ENCODE measurements at regions not wholly inside any gene's neighbourhood (a gene's known extent, or its start where the extent isn't known, plus 50 kb on each side); places are given as distances from the start of the nearest gene placed in this dataset.

- no peak for DNase-seq (ENCODE audit: low read depth)
Observed at GRCh38 chr10:10788761-10789160, 228.9 kb upstream of the CELF2 start.

- DNase-seq (ENCODE audit: low read depth): no peak
Observed at GRCh38 chr10:10791869-10792268, 225.8 kb upstream of the CELF2 start.

- peak; percentile 55 for DNase-seq (ENCODE audit: low read depth)
Observed at GRCh38 chr10:10792681-10793080, 225.0 kb upstream of the CELF2 start.

DNA sequence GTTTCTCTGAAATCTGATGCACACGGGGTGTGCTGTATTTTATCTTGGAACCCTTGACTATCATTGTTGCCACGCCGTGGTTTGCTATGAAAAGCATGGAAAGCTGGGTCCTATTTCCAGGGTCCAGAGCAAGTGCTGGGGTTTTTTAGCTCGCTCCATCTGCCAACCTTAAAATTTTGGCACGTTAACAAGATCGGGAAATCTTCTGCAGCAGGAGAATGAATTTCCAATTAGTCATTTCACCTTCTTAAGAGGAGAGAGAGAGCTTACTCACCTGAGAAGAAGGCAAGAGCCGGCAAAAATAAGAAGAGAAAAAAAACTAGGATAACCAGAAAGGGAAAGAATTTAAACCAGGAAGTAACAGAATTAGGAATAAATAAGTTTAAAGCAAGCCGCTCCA lies 223.6 kb upstream of the CELF2 start:
- no peak for DNase-seq (ENCODE audit: low read depth)

- DNase-seq (ENCODE audit: low read depth): no peak
Observed at GRCh38 chr10:10794791-10795191, 222.9 kb upstream of the CELF2 start.

GRCh38 chr10:10796061-10796773 lies 221.5 kb upstream of the CELF2 start:
- no peak for DNase-seq (ENCODE audit: low read depth)

GRCh38 chr10:10796774-10797415 lies 220.8 kb upstream of the CELF2 start:
- no peak for DNase-seq (ENCODE audit: low read depth)

DNA sequence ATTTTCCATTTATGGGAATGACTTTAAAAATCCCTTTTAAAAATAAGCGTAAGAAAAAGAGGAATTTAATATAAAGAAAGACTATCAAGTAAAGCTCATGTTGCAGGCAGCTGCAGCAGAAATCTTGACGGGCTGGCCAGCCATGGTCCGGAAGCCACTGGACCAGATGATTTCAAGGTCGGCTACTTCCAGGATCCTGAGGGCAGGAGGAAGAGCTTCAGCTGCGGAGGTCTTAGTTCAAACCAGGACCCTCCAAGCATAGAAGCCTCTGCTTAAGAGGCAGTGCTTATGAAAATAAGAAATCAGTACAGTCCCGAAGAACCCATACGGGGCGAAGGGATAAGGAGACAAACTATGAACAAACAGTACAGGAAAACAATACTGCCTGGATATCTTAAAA lies 220.2 kb upstream of the CELF2 start:
- no peak for DNase-seq (ENCODE audit: low read depth)

DNA sequence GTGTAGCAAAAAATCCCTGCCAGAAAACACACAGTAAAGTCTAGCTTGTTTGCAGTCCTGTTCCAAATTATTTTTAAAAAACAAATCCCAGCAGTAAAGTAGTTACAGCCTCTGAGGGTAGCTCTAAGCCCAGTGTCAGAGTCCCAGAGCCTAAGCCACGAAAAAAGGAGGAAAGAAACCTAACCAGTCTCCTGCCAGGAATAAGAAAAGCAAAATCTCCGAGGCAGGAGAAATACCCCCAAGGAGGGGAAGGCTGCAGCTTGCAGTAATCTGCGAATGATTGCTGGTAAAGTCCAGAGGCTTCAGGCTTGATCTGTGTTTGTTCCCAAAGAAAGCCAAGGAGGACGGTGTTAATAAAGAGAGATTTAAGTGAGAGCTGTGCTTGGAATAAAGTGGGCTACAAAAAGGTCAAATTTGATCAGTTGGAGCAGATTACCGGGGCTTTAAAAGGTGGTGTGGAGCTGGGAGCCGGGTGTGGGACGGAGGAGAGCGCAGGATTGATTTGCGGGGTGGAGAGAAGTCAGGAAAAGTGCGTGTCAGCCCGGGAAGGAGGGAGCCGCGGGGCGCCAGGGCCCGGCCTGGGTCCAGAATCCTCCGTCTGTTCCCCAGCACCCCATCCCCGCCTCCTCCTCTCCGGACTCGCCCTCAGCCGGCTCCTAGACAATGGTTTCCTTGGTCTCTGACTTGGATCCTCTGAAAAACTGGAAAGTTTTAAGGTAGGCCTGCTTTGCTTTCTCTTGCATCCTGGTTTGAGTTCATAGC lies 219.4 kb upstream of the CELF2 start:
- DNase-seq (ENCODE audit: low read depth): no peak

DNA sequence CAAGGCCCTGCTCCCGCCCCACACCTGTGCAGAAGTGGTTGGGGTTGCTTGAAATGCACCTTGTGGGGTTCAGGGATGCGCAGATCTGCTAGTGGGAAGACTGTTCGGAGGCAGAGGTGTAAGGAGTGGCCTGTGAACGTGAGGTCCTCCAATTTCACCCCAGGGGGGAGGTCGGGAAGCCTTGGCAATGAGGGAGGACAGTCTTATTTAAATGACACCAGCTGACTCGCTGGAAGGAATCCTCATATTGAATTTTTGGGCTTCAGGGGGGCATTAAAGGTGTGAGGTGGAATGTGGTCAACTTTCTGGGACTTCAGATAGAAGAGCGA lies 218.8 kb upstream of the CELF2 start:
- no peak for DNase-seq (ENCODE audit: low read depth)

GRCh38 chr10:10800961-10801360 lies 216.7 kb upstream of the CELF2 start:
- no peak for DNase-seq (ENCODE audit: low read depth)

- DNase-seq (ENCODE audit: low read depth): peak; percentile 53
Observed at GRCh38 chr10:10803278-10803677, 214.4 kb upstream of the CELF2 start.

- DNase-seq (ENCODE audit: low read depth): no peak
Observed at GRCh38 chr10:10804061-10804460, 213.6 kb upstream of the CELF2 start.

DNA sequence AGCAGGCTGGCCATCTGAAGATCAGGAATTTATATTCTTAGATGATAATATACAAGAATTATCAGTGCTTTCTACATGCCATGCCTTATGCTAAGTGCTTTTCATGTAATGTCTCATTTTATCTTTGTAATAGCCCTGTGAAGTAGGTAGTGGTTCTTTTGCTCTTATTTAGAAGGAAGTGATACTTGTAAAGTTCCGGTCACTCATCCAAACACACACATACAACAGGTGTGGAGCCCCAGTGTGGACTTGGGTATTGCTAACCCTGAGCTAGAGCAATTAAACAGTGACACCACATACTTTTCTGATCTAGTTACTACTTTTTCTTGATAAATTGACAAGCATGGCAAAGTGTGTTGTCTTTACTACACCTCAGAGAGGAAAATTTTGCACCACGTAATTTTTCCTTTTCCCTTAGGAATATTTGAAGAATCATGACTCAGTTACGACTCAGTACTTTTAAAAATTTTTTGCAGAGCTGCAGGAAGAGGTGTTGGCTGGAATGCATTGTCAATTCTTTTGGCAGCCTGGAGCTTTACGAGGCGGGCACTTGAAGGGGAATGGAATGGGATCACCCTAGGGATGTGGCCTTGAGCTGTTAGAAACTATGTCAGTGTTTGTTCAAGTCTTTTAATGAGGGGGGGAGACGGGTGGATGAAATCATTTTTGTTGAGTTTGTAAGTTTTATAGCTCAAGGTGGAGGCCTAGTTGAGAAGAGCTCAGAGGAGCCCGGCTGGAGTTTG lies 212.5 kb upstream of the CELF2 start:
- DNase-seq (ENCODE audit: low read depth): no peak

DNA sequence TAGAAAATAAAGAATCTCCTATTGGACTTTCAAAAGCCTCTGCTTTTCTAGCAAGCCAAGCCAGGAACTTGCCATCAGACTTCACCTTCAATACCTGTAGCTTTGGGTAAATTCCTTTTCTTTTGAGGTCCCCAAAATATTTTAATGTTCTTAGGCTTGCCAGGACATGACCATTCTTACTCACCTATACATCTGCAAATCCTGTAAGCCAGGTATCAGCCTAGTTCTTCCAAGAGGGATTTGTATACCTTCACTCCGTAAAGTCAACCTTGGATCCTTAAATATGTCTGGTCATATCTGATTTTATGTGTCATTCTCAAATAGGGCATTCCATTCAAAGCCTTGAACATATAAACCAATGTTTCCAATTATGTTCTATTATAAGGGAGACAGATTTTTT lies 210.6 kb upstream of the CELF2 start:
- DNase-seq (ENCODE audit: low read depth): no peak

- no peak for DNase-seq (ENCODE audit: low read depth)
Observed at GRCh38 chr10:10811562-10811961, 206.1 kb upstream of the CELF2 start.

GRCh38 chr10:10813656-10814055 lies 204.0 kb upstream of the CELF2 start:
- no peak for DNase-seq (ENCODE audit: low read depth)

DNA sequence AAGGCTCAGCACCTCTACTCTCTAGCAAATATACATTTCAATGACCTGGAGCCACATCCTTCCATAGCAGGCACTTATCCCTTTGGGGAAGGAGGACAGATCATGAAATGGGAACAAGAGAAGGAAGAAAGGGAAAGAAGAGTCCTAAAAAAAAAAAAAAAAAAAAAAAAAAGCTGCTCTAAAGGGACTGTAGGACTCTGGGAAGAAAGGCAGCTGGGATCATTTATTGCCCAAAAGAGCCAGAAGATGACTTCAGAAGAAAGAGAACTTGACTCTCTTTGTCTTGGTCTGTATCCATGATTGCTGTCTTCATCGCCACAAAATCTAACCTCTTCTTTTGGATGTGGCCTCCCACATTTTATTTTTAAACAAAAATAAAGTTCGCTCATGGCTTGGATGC lies 203.6 kb upstream of the CELF2 start:
- no peak for DNase-seq (ENCODE audit: low read depth)

GRCh38 chr10:10816447-10816846 lies 201.2 kb upstream of the CELF2 start:
- no peak for DNase-seq (ENCODE audit: low read depth)

DNA sequence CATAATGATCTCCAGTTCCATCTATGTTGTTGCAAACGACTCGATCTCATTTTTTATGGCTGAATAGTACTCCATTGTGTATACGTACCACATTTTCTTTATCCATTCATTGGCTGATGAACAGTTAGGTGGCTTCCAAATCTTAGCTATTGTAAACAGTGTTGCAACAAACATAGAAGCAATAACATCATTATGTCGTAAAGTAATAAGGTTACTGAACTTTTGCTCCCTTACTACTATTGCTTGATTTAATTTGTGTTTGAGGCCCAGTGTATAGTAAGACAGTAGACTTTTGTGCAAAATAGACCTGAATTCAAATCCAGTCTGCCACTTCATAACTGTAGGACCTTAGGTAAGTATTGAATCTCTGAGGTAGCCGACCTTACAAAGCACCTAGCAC lies 200.1 kb upstream of the CELF2 start:
- no peak for DNase-seq (ENCODE audit: low read depth)

DNA sequence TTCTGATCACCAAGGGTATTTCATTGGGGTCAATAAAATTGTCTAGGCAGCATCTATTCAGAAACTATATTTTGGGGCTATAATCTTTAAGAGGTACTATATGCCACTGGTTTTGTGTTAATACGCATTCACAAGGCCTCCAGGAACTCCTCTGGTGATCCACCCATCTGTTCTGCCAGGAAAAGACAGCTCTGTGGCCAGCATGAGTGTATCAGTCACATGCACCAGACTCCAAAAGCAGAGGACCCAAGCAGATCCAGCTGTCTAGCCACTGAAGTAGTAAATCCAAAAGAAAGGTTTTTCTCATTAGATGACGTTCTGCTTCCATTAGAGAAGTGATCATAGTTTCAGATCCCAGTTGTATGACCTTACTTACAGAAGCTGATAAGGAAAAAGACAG lies 199.6 kb upstream of the CELF2 start:
- DNase-seq (ENCODE audit: low read depth): no peak

GRCh38 chr10:10819206-10819856 lies 198.3 kb upstream of the CELF2 start:
- no peak for DNase-seq (ENCODE audit: low read depth)

Measured in fibroblast of the conjunctiva (primary cell).